Common myeloid progenitor, CD34-positive (primary cell): ENCODE measurements at regions not wholly inside any gene's neighbourhood (a gene's known extent, or its start where the extent isn't known, plus 50 kb on each side); places are given as distances from the start of the nearest gene placed in this dataset.

Experiments used
- CTCF ChIA-PET: fragments of 350-600 bp; sonication (Branson Sonifier 250); formaldehyde crosslinking; loops from one replicate; lab custom pipeline; 2021; ENCODE audit warnings: antibody characterized with exemption; lab: Charles Lee
- POLR2A ChIA-PET: fragments of 350-600 bp; sonication (Branson Sonifier 250); formaldehyde crosslinking; loops from one replicate; lab custom pipeline; 2021; ENCODE audit warnings: antibody characterized with exemption; lab: Charles Lee
- DNase-seq, 3 donors: peaks; one replicate each; pipeline versions ENCODE4 v3.0.0 to v3.0.0-alpha.2; 2013
- H3K27ac ChIP-seq, 2 experiments: 1 replicate in 1 of 2; 2 replicates in 1 of 2; pipeline ENCODE4 v1.7.0; 2013; ENCODE audit warnings: inconsistent platforms in 2 of 2, low read length in 2 of 2, mild to moderate bottlenecking in 2 of 2, low read depth in 1 of 2, moderate library complexity in 1 of 2; ENCODE audit not compliant: severe bottlenecking in 2 of 2, insufficient read depth in 1 of 2, poor library complexity in 1 of 2
- H3K27me3 ChIP-seq, 5 experiments: replicated peaks in 2 of 5; 1 replicate in 3 of 5; 2 replicates in 2 of 5; pipeline versions ENCODE4 v1.6.1 to v1.7.0; 2013; ENCODE audit warnings: low read length in 4 of 5, mild to moderate bottlenecking in 2 of 5, moderate library complexity in 2 of 5, inconsistent platforms in 1 of 5; ENCODE audit not compliant: insufficient read depth in 5 of 5, control insufficient read depth in 4 of 5
- H3K36me3 ChIP-seq, 4 experiments: 1 replicate in 2 of 4; 2 replicates in 2 of 4; pipeline versions ENCODE4 v1.6.1 to v1.7.0; 2013; ENCODE audit warnings: low read length in 3 of 4, control low read depth in 1 of 4, mild to moderate bottlenecking in 1 of 4; ENCODE audit not compliant: control insufficient read depth in 4 of 4, insufficient read depth in 4 of 4
- H3K4me1 ChIP-seq, 4 experiments: 1 replicate in 3 of 4; 2 replicates in 1 of 4; pipeline versions ENCODE4 v1.6.1 to v1.7.1; 2013; ENCODE audit warnings: low read length in 3 of 4, mild to moderate bottlenecking in 3 of 4, control low read depth in 1 of 4, inconsistent platforms in 1 of 4, moderate library complexity in 1 of 4; ENCODE audit not compliant: control insufficient read depth in 4 of 4, insufficient read depth in 4 of 4; ENCODE audit errors: control extremely low read depth in 1 of 4
- H3K4me3 ChIP-seq, 7 experiments: 1 replicate in 4 of 7; 2 replicates in 3 of 7; pipeline versions ENCODE4 v1.5.1 to v1.7.0; 2013; ENCODE audit warnings: mild to moderate bottlenecking in 7 of 7, low read length in 6 of 7, moderate library complexity in 6 of 7, inconsistent platforms in 2 of 7, low read depth in 2 of 7, control low read depth in 1 of 7; ENCODE audit not compliant: insufficient read depth in 4 of 7, control insufficient read depth in 1 of 7; ENCODE audit errors: extremely low read depth in 1 of 7
- H3K9me3 ChIP-seq, 5 experiments: 1 replicate in 4 of 5; 2 replicates in 1 of 5; pipeline versions ENCODE4 v1.6.1 to v1.7.1; 2013; ENCODE audit warnings: low read length in 4 of 5, mild to moderate bottlenecking in 2 of 5, inconsistent platforms in 1 of 5, low read depth in 1 of 5, moderate library complexity in 1 of 5; ENCODE audit not compliant: control insufficient read depth in 4 of 5, insufficient read depth in 2 of 5; ENCODE audit errors: control extremely low read depth in 1 of 5
- WGBS: methylation state at CpG from one replicate; pipeline ENCODE4 v1.1.5; 2013; ENCODE audit not compliant: insufficient coverage; 5-methylcytosine and 5-hydroxymethylcytosine counted together

GRCh38 chr1:57858740-57859139, 434.9 kb upstream of the DAB1 start:
- Histone ChIP-seq H3K9me3 (no peaks in the 10 kb centered on the region), H3K27ac (no peak overlapping the region), H3K4me3 (no peak overlapping the region), H3K36me3 (no peaks in the 10 kb centered on the region), H3K27me3 (no peaks in the 10 kb centered on the region), H3K4me1 (no peaks in the 10 kb centered on the region)
- 54% methylated on average over 3 of the region's 4 CpGs for WGBS
- POLR2A ChIA-PET, result no interaction called here
- DNase-seq, result no peak
- CTCF ChIA-PET, result no interaction called here

- DNase-seq, result no peak
- Histone ChIP-seq H3K4me1 (no peaks in the 10 kb centered on the region), H3K9me3 (no peaks in the 10 kb centered on the region), H3K27me3 (no peaks in the 10 kb centered on the region), H3K36me3 (no peaks in the 10 kb centered on the region), H3K27ac (no peak overlapping the region), H3K4me3 (no peak overlapping the region)
- CTCF ChIA-PET, result no interaction called here
- POLR2A ChIA-PET, result no interaction called here
- WGBS, result no CpG with 5 or more reads among the region's 1 CpG
Measured at GRCh38 chr1:57857809-57858208, 433.9 kb upstream of the DAB1 start.

DNA sequence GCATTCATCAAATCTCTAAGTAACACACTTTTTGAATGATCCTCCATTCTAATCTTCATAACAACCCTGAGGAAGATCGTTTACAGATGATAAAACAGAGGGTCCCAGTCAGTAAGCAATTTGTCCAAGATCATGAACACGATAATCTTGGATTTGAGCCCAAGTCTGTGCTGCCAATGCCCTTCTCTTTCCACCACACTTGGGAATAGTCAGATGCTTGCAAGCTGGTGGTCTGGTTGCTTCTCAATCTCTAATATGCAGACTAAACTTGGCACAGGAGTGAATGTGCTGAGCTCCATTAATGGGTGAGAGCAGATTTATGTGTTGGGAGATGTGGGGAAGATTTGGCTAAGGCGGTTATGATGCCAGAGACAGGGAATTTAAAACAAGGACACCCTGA, 430.6 kb upstream of the DAB1 start:
- Histone ChIP-seq H3K36me3 (no peaks in the 10 kb centered on the region), H3K27ac (no peak overlapping the region), H3K9me3 (peaks cover 0 to 2% (median 0%) of the 10 kb centered on the region in 5 experiments), H3K27me3 (no peaks in the 10 kb centered on the region), H3K4me3 (no peak overlapping the region), H3K4me1 (no peaks in the 10 kb centered on the region)
- ChIA-PET POLR2A (no interaction called here), CTCF (no interaction called here)
- WGBS, result 97% methylated on average over 3 of the region's 3 CpGs
- no peak for DNase-seq

DNA sequence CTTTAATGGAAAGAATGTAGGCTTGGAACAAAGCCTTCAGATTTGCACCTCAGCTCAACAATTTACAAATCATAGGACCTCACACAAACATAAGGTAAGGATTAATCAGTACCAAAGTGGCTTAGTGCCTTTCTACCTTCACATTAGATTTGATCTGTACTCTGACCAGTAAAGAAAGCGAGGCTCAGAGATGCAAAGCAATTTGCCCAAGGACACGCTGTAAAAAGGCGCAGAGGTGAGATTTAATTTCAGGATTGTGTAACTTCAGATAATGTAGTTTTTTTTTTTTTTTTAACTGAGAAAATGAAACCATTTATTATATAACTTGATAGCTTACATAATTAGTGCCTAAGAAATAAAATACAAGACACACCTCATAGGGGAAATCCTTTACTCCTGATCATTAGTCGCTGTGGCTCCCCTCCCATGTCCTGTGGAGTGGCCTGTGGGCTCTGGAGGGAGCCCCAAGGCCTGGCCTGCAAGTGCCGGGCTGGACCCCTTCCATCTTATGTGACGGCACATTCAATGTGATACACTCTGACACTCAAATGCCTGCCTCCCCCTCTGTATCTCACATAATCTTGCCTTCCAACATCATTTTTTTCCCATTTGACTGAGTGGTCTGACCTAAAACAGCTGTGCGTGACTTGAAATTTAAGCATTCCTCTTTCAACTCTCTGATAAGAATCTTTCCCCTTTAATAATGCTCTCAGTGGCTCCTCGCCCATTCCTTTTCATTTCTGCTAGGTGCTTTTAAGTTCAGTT, 426.5 kb upstream of the DAB1 start:
- no peaks in the 10 kb centered on the region for H3K4me1 ChIP-seq
- ChIA-PET POLR2A (no interaction called here), CTCF (no interaction called here)
- H3K9me3 ChIP-seq, result peaks cover 0 to 2% (median 0%) of the 10 kb centered on the region in 5 experiments
- peaks cover 0 to 2% (median 0%) of the 10 kb centered on the region in 5 experiments for H3K27me3 ChIP-seq
- H3K27ac ChIP-seq, result no peak overlapping the region
- DNase-seq, result no peak
- no peaks in the 10 kb centered on the region for H3K36me3 ChIP-seq
- 92% methylated on average over 6 of the region's 8 CpGs for WGBS
- H3K4me3 ChIP-seq, result no peak overlapping the region

- H3K27me3 ChIP-seq, result peaks cover 0 to 2% (median 0%) of the 10 kb centered on the region in 5 experiments
- no peak overlapping the region for H3K4me3 ChIP-seq
- H3K4me1 ChIP-seq, result no peaks in the 10 kb centered on the region
- POLR2A ChIA-PET, result interaction anchor here (0.7 kb wide), 1 partner anchor 501 kb away, joined by 3 read pairs; no protein-coding TSS in a partner anchor
- no peak for DNase-seq
- CTCF ChIA-PET, result no interaction called here
- no peak overlapping the region for H3K27ac ChIP-seq
- H3K9me3 ChIP-seq, result peaks cover 0 to 2% (median 0%) of the 10 kb centered on the region in 5 experiments
- no peaks in the 10 kb centered on the region for H3K36me3 ChIP-seq
Measured at GRCh38 chr1:57848406-57848805, 424.5 kb upstream of the DAB1 start.

GRCh38 chr1:57845041-57845440, 421.2 kb upstream of the DAB1 start:
- peaks cover 0 to 2% (median 0%) of the 10 kb centered on the region in 5 experiments for H3K27me3 ChIP-seq
- WGBS, result 83% methylated on average over 1 of the region's 1 CpG
- DNase-seq, result no peak
- CTCF ChIA-PET, result no interaction called here
- H3K4me1 ChIP-seq, result no peaks in the 10 kb centered on the region
- no peak overlapping the region for H3K4me3 ChIP-seq
- POLR2A ChIA-PET, result no interaction called here
- H3K36me3 ChIP-seq, result no peaks in the 10 kb centered on the region
- peaks cover 1 to 11% (median 8%) of the 10 kb centered on the region in 5 experiments for H3K9me3 ChIP-seq
- H3K27ac ChIP-seq, result no peak overlapping the region

DNA sequence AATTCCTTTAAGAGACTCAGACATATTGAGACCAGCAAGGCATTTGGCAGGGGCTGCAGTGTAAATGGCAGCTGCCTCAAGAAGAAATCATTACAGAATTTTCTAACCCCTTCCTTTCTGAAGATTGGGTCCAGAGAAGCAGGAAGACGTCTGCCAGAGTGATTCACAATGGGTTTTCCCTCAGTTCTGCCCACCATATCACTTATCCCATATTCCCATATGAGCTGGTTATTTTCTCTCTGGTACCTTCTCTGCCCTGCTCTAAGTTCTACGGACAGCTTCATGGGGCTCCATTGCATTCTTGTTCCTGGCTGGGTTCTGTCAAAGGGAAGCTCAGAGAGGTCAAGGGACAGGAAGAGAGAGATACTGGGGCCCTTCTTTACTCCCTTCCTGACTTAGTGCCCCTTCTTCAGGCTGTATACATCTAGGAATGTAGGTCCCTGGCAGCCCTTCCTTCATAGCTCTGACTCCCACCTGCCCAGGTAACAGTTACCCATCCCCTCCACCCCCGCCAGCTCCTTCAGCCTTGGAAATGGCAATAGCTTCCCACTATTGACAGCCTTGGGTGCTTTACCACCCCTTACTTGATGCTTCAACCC, 420.6 kb upstream of the DAB1 start:
- CTCF ChIA-PET, result no interaction called here
- Histone ChIP-seq H3K4me3 (no peak overlapping the region), H3K27me3 (peaks cover 0 to 2% (median 0%) of the 10 kb centered on the region in 5 experiments), H3K9me3 (peaks cover 1 to 11% (median 8%) of the 10 kb centered on the region in 5 experiments), H3K36me3 (no peaks in the 10 kb centered on the region), H3K4me1 (no peaks in the 10 kb centered on the region), H3K27ac (no peak overlapping the region)
- DNase-seq, result no peak
- POLR2A ChIA-PET, result no interaction called here
- WGBS, result 100% methylated on average over 2 of the region's 3 CpGs
